K562 (cell line): ENCODE measurements at regions not wholly inside any gene's neighbourhood (a gene's known extent, or its start where the extent isn't known, plus 50 kb on each side); places are given as distances from the start of the nearest gene placed in this dataset. TPM values are rescaled to one million over a fixed set of nuclear protein-coding genes. Genes with fewer than 3 reads are reported as not detected.

Experiments
- small RNA-seq: library from RNA; depleted of rRNA; stranded (forward); fragments of <200 nt; gene quantifications from one replicate; pipeline ENCODE3, GENCODE V24; 2014

Small RNA genes lying in the stretch of these regions (small RNA-seq; reads per million reads assigned to genes)
- gene RN7SKP279 = not detected
